Cardiac muscle cell (in vitro differentiated cells and primary cell): ENCODE measurements at regions not wholly inside any gene's neighbourhood (a gene's known extent, or its start where the extent isn't known, plus 50 kb on each side); places are given as distances from the start of the nearest gene placed in this dataset.
"Not testable (repeated sequence)": the region's sequence is repeated elsewhere in the genome, so short reads cannot be mapped to it uniquely, and the experiment has no call there.

Experiments
- DNase-seq, 2 donors: peaks; one replicate each; pipeline versions ENCODE4 v3.0.0 to v3.0.0-alpha.2; 2010 to 2017; ENCODE audit warnings: low read depth in 1 of 2, low spot score in 1 of 2
- H3K27ac ChIP-seq: fragments of 200-600 bp; sonication (generic); 2 replicates; pipeline ENCODE4 v1.5.1; 2016
- H3K27me3 ChIP-seq: fragments of 200-600 bp; sonication (generic); 2 replicates; pipeline ENCODE4 v1.6.0; 2016; ENCODE audit warnings: control low read depth
- H3K36me3 ChIP-seq: fragments of 200-600 bp; sonication (generic); 2 replicates; pipeline ENCODE4 v1.5.1; 2016; ENCODE audit warnings: control low read depth
- H3K4me1 ChIP-seq: fragments of 200-600 bp; sonication (generic); 2 replicates; pipeline ENCODE4 v1.8.1; 2017; ENCODE audit warnings: low read depth, mild to moderate bottlenecking, mixed run types
- H3K4me3 ChIP-seq: fragments of 200-600 bp; sonication (generic); 2 replicates; pipeline ENCODE4 v1.5.1; 2016; ENCODE audit warnings: mild to moderate bottlenecking
- H3K9me3 ChIP-seq: fragments of 200-600 bp; sonication (generic); 2 replicates; pipeline ENCODE4 v1.5.1; 2017; ENCODE audit warnings: low read depth, mild to moderate bottlenecking, control low read depth
- CTCF ChIP-seq: IDR thresholded peaks from 2 replicates; pipeline ENCODE4 v1.5.1; 2012; ENCODE audit warnings: low read depth, mild to moderate bottlenecking, low read length

GRCh38 chr5:93960042-93960441 is 218.6 kb upstream of the POU5F2 start:
- no peaks in the 10 kb centered on the region for H3K27me3 ChIP-seq
- no peak for TF ChIP-seq CTCF
- H3K4me3 ChIP-seq, result no peak overlapping the region

GRCh38 chr5:93956006-93956405 is 214.6 kb upstream of the POU5F2 start:
- H3K4me3 ChIP-seq, result no peak overlapping the region
- H3K27me3 ChIP-seq, result no peaks in the 10 kb centered on the region
- H3K36me3 ChIP-seq, result no peaks in the 10 kb centered on the region
- H3K9me3 ChIP-seq, result no peaks in the 10 kb centered on the region
- no peak overlapping the region for H3K27ac ChIP-seq
- H3K4me1 ChIP-seq, result no peaks in the 10 kb centered on the region
- no peak for DNase-seq
- no peak for TF ChIP-seq CTCF

More at GRCh38 chr5:93960042-93960441, 218.6 kb upstream of the POU5F2 start:
- H3K27ac ChIP-seq, result no peak overlapping the region
- no peaks in the 10 kb centered on the region for H3K9me3 ChIP-seq
- H3K4me1 ChIP-seq, result no peaks in the 10 kb centered on the region
- no peak for DNase-seq
- H3K36me3 ChIP-seq, result no peaks in the 10 kb centered on the region

GRCh38 chr5:93954421-93955069 is 213.1 kb upstream of the POU5F2 start:
- TF ChIP-seq CTCF, result no peak
- no peaks in the 10 kb centered on the region for H3K27me3 ChIP-seq
- no peak overlapping the region for H3K4me3 ChIP-seq
- no peaks in the 10 kb centered on the region for H3K4me1 ChIP-seq
- H3K27ac ChIP-seq, result no peak overlapping the region
- H3K9me3 ChIP-seq, result no peaks in the 10 kb centered on the region
- no peak for DNase-seq
- H3K36me3 ChIP-seq, result no peaks in the 10 kb centered on the region

- Histone ChIP-seq H3K4me1 (no peaks in the 10 kb centered on the region), H3K36me3 (no peaks in the 10 kb centered on the region), H3K27ac (no peak overlapping the region), H3K9me3 (no peaks in the 10 kb centered on the region), H3K27me3 (no peaks in the 10 kb centered on the region), H3K4me3 (no peak overlapping the region)
- no peak for TF ChIP-seq CTCF
- no peak for DNase-seq
Observed at GRCh38 chr5:93953442-93953841, 212.0 kb upstream of the POU5F2 start.

GRCh38 chr5:93941897-93942296 is 200.5 kb upstream of the POU5F2 start:
- no peaks in the 10 kb centered on the region for H3K27me3 ChIP-seq
- no peak for TF ChIP-seq CTCF
- DNase-seq, result peak in 1 of 2 donors; percentile 10
- no peaks in the 10 kb centered on the region for H3K9me3 ChIP-seq
- no peak overlapping the region for H3K4me3 ChIP-seq
- no peak overlapping the region for H3K27ac ChIP-seq
- no peaks in the 10 kb centered on the region for H3K36me3 ChIP-seq
- peaks cover 5% of the 10 kb centered on the region for H3K4me1 ChIP-seq

- not testable (repeated sequence) for H3K27me3 ChIP-seq, H3K27ac ChIP-seq, H3K4me3 ChIP-seq, H3K36me3 ChIP-seq, H3K9me3 ChIP-seq, H3K4me1 ChIP-seq, DNase-seq
Observed at GRCh38 chr5:93933269-93933668, 191.9 kb upstream of the POU5F2 start.
